SK-N-SH (cell line): ENCODE measurements at regions not wholly inside any gene's neighbourhood (a gene's known extent, or its start where the extent isn't known, plus 50 kb on each side); places are given as distances from the start of the nearest gene placed in this dataset.

ENCODE experiments used
- CHD2 ChIP-seq: fragments of 150-350 bp; IDR thresholded peaks from 2 replicates; pipeline ENCODE4 v1.6.1; 2018; ENCODE audit warnings: low read length; ENCODE audit not compliant: partially characterized antibody
- CTCF ChIP-seq: fragments of 200-600 bp; sonication (generic); IDR thresholded peaks from 2 replicates; pipeline ENCODE4 v1.6.1; 2017; ENCODE audit warnings: antibody characterized with exemption, mild to moderate bottlenecking, moderate library complexity
- EP300 ChIP-seq, 2 experiments: IDR thresholded peaks; 2 replicates each; pipeline versions ENCODE4 v1.4.0 to v1.6.1; 2012; ENCODE audit warnings: borderline replicate concordance in 1 of 2, low read depth in 1 of 2, low read length in 1 of 2
- EZH2phosphoT487 ChIP-seq: fragments of 200-600 bp; sonication (generic); IDR thresholded peaks from 2 replicates; pipeline ENCODE4 v1.6.1; 2017; ENCODE audit warnings: low read depth, mixed run types, mild to moderate bottlenecking, antibody characterized with exemption, moderate library complexity, borderline replicate concordance
- GABPA ChIP-seq: IDR thresholded peaks from 2 replicates; pipeline ENCODE4 v1.4.0; 2012; ENCODE audit warnings: low read depth, mild to moderate bottlenecking
- GATA2 ChIP-seq: sonication (generic); formaldehyde crosslinking; IDR thresholded peaks from 2 replicates; pipeline ENCODE4 v1.5.0; 2020; ENCODE audit warnings: mild to moderate bottlenecking, missing genetic modification reagents
- IRF3 ChIP-seq: fragments of 150-350 bp; IDR thresholded peaks from 2 replicates; pipeline ENCODE4 v1.6.1; 2016; ENCODE audit warnings: mild to moderate bottlenecking, low read depth, low read length
- PBX3 ChIP-seq: IDR thresholded peaks from 2 replicates; pipeline ENCODE4; 2012
- POLR2AphosphoS5 ChIP-seq: IDR thresholded peaks from 2 replicates; pipeline ENCODE4 v1.6.1; 2012; ENCODE audit warnings: low read depth, low read length
- RXRA ChIP-seq: IDR thresholded peaks from 2 replicates; pipeline ENCODE4 v1.4.0; 2012; ENCODE audit warnings: low read depth, mild to moderate bottlenecking, borderline replicate concordance
- SIN3A ChIP-seq: IDR thresholded peaks from 2 replicates; pipeline ENCODE4 v1.6.1; 2012; ENCODE audit warnings: low read depth, mild to moderate bottlenecking, low read length, moderate library complexity, borderline replicate concordance
- SMC3 ChIP-seq: IDR thresholded peaks from 2 replicates; pipeline ENCODE4 v1.6.1; 2012; ENCODE audit warnings: low read depth, low read length, improper control_type of control experiment
- TAF1 ChIP-seq: IDR thresholded peaks from 2 replicates; pipeline ENCODE4 v1.6.1; 2012; ENCODE audit warnings: low read depth, mild to moderate bottlenecking, low read length, moderate library complexity, borderline replicate concordance

- TF ChIP-seq CTCF (no peak), CHD2 (no peak), EP300 (IDR thresholded peaks at IDR 0.05; ENCODE audit: borderline replicate concordance in 1 of 2, low read depth in 1 of 2, low read length in 1 of 2) (no peak), EZH2phosphoT487 (no peak), POLR2AphosphoS5 (no peak), GABPA (no peak), PBX3 (no peak), TAF1 (no peak), GATA2 (CRISPR knock-in tag) (no peak), SMC3 (no peak), SIN3A (no peak), IRF3 (no peak), RXRA (no peak)
Observed at GRCh38 chr16:7967996-7968509, 622.3 kb downstream of the TMEM114 start.
